Kidney (tissue), 13 donors: ENCODE measurements at regions not wholly inside any gene's neighbourhood (a gene's known extent, or its start where the extent isn't known, plus 50 kb on each side); places are given as distances from the start of the nearest gene placed in this dataset.
A peak's percentile ranks its signal among the peaks of the same experiment; 100 is the strongest.
"Not testable (repeated sequence)": the region's sequence is repeated elsewhere in the genome, so short reads cannot be mapped to it uniquely, and the experiment has no call there.

Experiments used
- DNase-seq, 5 donors: peaks; one replicate each; pipeline ENCODE4 v3.0.0-alpha.2; 2013 to 2020
- FAIRE-seq: peaks from 2 replicates; lab custom pipeline; 2012; peaks lifted over from hg19 to GRCh38; lab: Jason Lieb, UNC
- H3K27ac ChIP-seq, 2 donors: one replicate each; pipeline ENCODE4 v1.7.0; 2013; ENCODE audit warnings: low read depth in 2 of 2, low read length in 2 of 2, inconsistent platforms in 1 of 2
- H3K27me3 ChIP-seq: one replicate; pipeline ENCODE4 v1.7.1; 2013; ENCODE audit warnings: low read length, inconsistent platforms; ENCODE audit not compliant: control insufficient read depth, insufficient read depth
- H3K36me3 ChIP-seq, 3 donors: one replicate each; pipeline versions ENCODE4 v1.7.0 to v1.7.1; 2013; ENCODE audit warnings: low read length in 3 of 3, control low read depth in 1 of 3, inconsistent platforms in 1 of 3; ENCODE audit not compliant: insufficient read depth in 3 of 3, control insufficient read depth in 2 of 3
- H3K4me1 ChIP-seq, 3 donors: one replicate each; pipeline versions ENCODE4 v1.7.0 to v1.7.1; 2013; ENCODE audit warnings: low read length in 3 of 3, inconsistent platforms in 1 of 3, low read depth in 1 of 3; ENCODE audit not compliant: control insufficient read depth in 2 of 3, insufficient read depth in 2 of 3
- H3K4me3 ChIP-seq, 3 donors: one replicate each; pipeline versions ENCODE4 v1.7.0 to v1.8.1; 2013; ENCODE audit warnings: low read length in 3 of 3, control low read depth in 1 of 3, inconsistent platforms in 1 of 3
- H3K9ac ChIP-seq, 3 donors: one replicate each; pipeline versions ENCODE4 v1.7.0 to v1.7.1; 2013; ENCODE audit warnings: low read length in 3 of 3, control low read depth in 1 of 3, inconsistent platforms in 1 of 3
- H3K9me3 ChIP-seq, 3 donors: one replicate each; pipeline versions ENCODE4 v1.7.0 to v1.7.1; 2013; ENCODE audit warnings: low read length in 3 of 3, control low read depth in 1 of 3, inconsistent platforms in 1 of 3; ENCODE audit not compliant: control insufficient read depth in 2 of 3, insufficient read depth in 1 of 3
- CTCF ChIP-seq: IDR thresholded peaks from 3 replicates; pipeline ENCODE4 v1.5.1; 2012; ENCODE audit warnings: mild to moderate bottlenecking, moderate library complexity, borderline replicate concordance; ENCODE audit not compliant: insufficient read depth; ENCODE audit errors: extremely low read depth
- intact Hi-C: fragments of 100-400 bp; cut with DNase I; formaldehyde crosslinking; loops from one replicate; pipeline ENCODE4 v1.11.1; 2022
- donor health status: control.
- donor health status: control.
- donor health status: control.
- donor health status: control.
- donor health status: control.
- donor health status: DM: yes; HTN: yes; CAD: no.
- donor health status: Normal renal cell carcinoma (clear cell type).

GRCh38 chr14:87368751-87369150, 624.2 kb downstream of the GALC start:
- H3K27ac ChIP-seq, result no peak overlapping the region
- no peaks in the 10 kb centered on the region for H3K4me1 ChIP-seq
- H3K9ac ChIP-seq, result no peak overlapping the region
- FAIRE-seq, result no peak
- H3K27me3 ChIP-seq, result no peaks in the 10 kb centered on the region
- no peak for TF ChIP-seq CTCF
- DNase-seq, result no peak
- intact Hi-C loops, result no loop called here
- no peaks in the 10 kb centered on the region for H3K36me3 ChIP-seq
- no peak overlapping the region for H3K4me3 ChIP-seq
- no peaks in the 10 kb centered on the region for H3K9me3 ChIP-seq

- H3K27me3 ChIP-seq, intact Hi-C loops, H3K27ac ChIP-seq, H3K36me3 ChIP-seq, H3K9me3 ChIP-seq, DNase-seq, FAIRE-seq, H3K9ac ChIP-seq, H3K4me1 ChIP-seq, H3K4me3 ChIP-seq: not testable (repeated sequence)
Observed at GRCh38 chr14:87360246-87360645, 632.7 kb downstream of the GALC start.

GRCh38 chr14:87351007-87351406, 642.0 kb downstream of the GALC start:
- no peaks in the 10 kb centered on the region for H3K27me3 ChIP-seq
- peak in 2 of 5 donors; percentile 11 to 20 for DNase-seq
- no peak for TF ChIP-seq CTCF
- no peaks in the 10 kb centered on the region for H3K4me1 ChIP-seq
- H3K27ac ChIP-seq, result no peak overlapping the region
- no peaks in the 10 kb centered on the region for H3K36me3 ChIP-seq
- no peak overlapping the region for H3K9ac ChIP-seq
- no peak for FAIRE-seq
- intact Hi-C loops, result no loop called here
- H3K4me3 ChIP-seq, result no peak overlapping the region
- H3K9me3 ChIP-seq, result no peaks in the 10 kb centered on the region

- Histone ChIP-seq H3K27me3 (no peaks in the 10 kb centered on the region), H3K9me3 (no peaks in the 10 kb centered on the region), H3K9ac (no peak overlapping the region), H3K4me1 (no peaks in the 10 kb centered on the region), H3K27ac (no peak overlapping the region), H3K36me3 (no peaks in the 10 kb centered on the region), H3K4me3 (no peak overlapping the region)
- intact Hi-C loops, result no loop called here
- no peak for TF ChIP-seq CTCF
- FAIRE-seq (no peak), DNase-seq (no peak)
Observed at GRCh38 chr14:87349921-87350320, 643.1 kb downstream of the GALC start.
